Suprapubic skin (tissue), 4 donors: ENCODE measurements at regions not wholly inside any gene's neighbourhood (a gene's known extent, or its start where the extent isn't known, plus 50 kb on each side); places are given as distances from the start of the nearest gene placed in this dataset.
"Not testable (repeated sequence)": the region's sequence is repeated elsewhere in the genome, so short reads cannot be mapped to it uniquely, and the experiment has no call there.

Experiments
- DNase-seq, 2 donors: peaks; one replicate each; pipeline ENCODE4 v3.0.0-alpha.2; 2019; ENCODE audit warnings: low spot score in 2 of 2
- H3K27ac ChIP-seq: fragments of 200-600 bp; sonication (generic); one replicate; pipeline ENCODE4 v1.5.1; 2019
- H3K27me3 ChIP-seq: fragments of 200-600 bp; sonication (generic); one replicate; pipeline ENCODE4 v1.5.1; 2019
- H3K36me3 ChIP-seq: fragments of 200-600 bp; sonication (generic); one replicate; pipeline ENCODE4 v1.5.1; 2019
- H3K4me1 ChIP-seq: fragments of 200-600 bp; sonication (generic); one replicate; pipeline ENCODE4 v1.5.1; 2019
- H3K4me3 ChIP-seq: fragments of 200-600 bp; sonication (generic); one replicate; pipeline ENCODE4 v1.5.1; 2019; ENCODE audit warnings: mild to moderate bottlenecking
- H3K9me3 ChIP-seq: fragments of 200-600 bp; sonication (generic); one replicate; pipeline ENCODE4 v1.5.1; 2019
- CTCF ChIP-seq, 2 donors: fragments of 200-600 bp in 1 of 2; fragments of 450-650 bp in 1 of 2; sonication (generic) in 1 of 2; IDR thresholded peaks; one replicate each; pipeline ENCODE4 v1.5.1; 2016 to 2019; ENCODE audit warnings: antibody characterized with exemption in 2 of 2, mild to moderate bottlenecking in 1 of 2, moderate library complexity in 1 of 2
- EP300 ChIP-seq: sonication (generic); formaldehyde crosslinking; IDR thresholded peaks from one replicate; pipeline ENCODE4 v1.6.1; 2017; ENCODE audit warnings: antibody characterized with exemption
- POLR2A ChIP-seq, 2 donors: fragments of 450-650 bp; IDR thresholded peaks; one replicate each; pipeline ENCODE4 v1.6.1; 2017; ENCODE audit warnings: antibody characterized with exemption in 2 of 2, mild to moderate bottlenecking in 2 of 2, moderate library complexity in 2 of 2
- POLR2AphosphoS5 ChIP-seq, 3 donors: sonication (generic); formaldehyde crosslinking; IDR thresholded peaks; one replicate each; pipeline ENCODE4 v1.6.1; 2017; ENCODE audit warnings: antibody characterized with exemption in 3 of 3
- WGBS: methylation state at CpG from one replicate; pipeline ENCODE4 v1.1.5; 2018; 5-methylcytosine and 5-hydroxymethylcytosine counted together

- Histone ChIP-seq H3K36me3 (no peaks in the 10 kb centered on the region), H3K27ac (no peak overlapping the region), H3K27me3 (no peaks in the 10 kb centered on the region), H3K4me3 (no peak overlapping the region), H3K9me3 (no peaks in the 10 kb centered on the region), H3K4me1 (peaks cover 10% of the 10 kb centered on the region)
- WGBS = 82% methylated on average over 2 of the region's 2 CpGs
- TF ChIP-seq EP300 (no peak), POLR2A (IDR thresholded peaks at IDR 0.05) (no peak), POLR2AphosphoS5 (IDR thresholded peaks at IDR 0.05) (no peak), CTCF (IDR thresholded peaks at IDR 0.05) (no peak)
- no peak for DNase-seq
Observed at GRCh38 chr18:35835833-35836232, 136.6 kb upstream of the RMP24 start.

- TF ChIP-seq POLR2A (IDR thresholded peaks at IDR 0.05) (no peak), EP300 (no peak)
- H3K27ac ChIP-seq = no peak overlapping the region
- WGBS = 72% methylated on average over 2 of the region's 2 CpGs
- no peaks in the 10 kb centered on the region for H3K36me3 ChIP-seq
- no peaks in the 10 kb centered on the region for H3K27me3 ChIP-seq
- no peak overlapping the region for H3K4me3 ChIP-seq
- DNase-seq = no peak
- peaks cover 10% of the 10 kb centered on the region for H3K4me1 ChIP-seq
- no peaks in the 10 kb centered on the region for H3K9me3 ChIP-seq
Observed at GRCh38 chr18:35836932-35837331, 135.5 kb upstream of the RMP24 start.

GRCh38 chr18:35837922-35838496 is 134.5 kb upstream of the RMP24 start:
- Histone ChIP-seq H3K4me1 (peaks cover 10% of the 10 kb centered on the region), H3K9me3 (no peaks in the 10 kb centered on the region), H3K27me3 (no peaks in the 10 kb centered on the region), H3K27ac (no peak overlapping the region), H3K36me3 (no peaks in the 10 kb centered on the region), H3K4me3 (no peak overlapping the region)
- no peak for DNase-seq
- WGBS = 89% methylated on average over 5 of the region's 5 CpGs
- TF ChIP-seq CTCF (IDR thresholded peaks at IDR 0.05) (no peak), POLR2AphosphoS5 (IDR thresholded peaks at IDR 0.05) (no peak), EP300 (no peak), POLR2A (IDR thresholded peaks at IDR 0.05) (no peak)

GRCh38 chr18:35841283-35841682 is 131.2 kb upstream of the RMP24 start:
- Histone ChIP-seq H3K9me3 (no peaks in the 10 kb centered on the region), H3K4me1 (peaks cover 2% of the 10 kb centered on the region), H3K4me3 (no peak overlapping the region), H3K27me3 (no peaks in the 10 kb centered on the region), H3K36me3 (no peaks in the 10 kb centered on the region), H3K27ac (no peak overlapping the region)
- 79% methylated on average over 2 of the region's 2 CpGs for WGBS
- no peak for TF ChIP-seq POLR2AphosphoS5 (IDR thresholded peaks at IDR 0.05)
- TF ChIP-seq EP300 = no peak
- TF ChIP-seq POLR2A (IDR thresholded peaks at IDR 0.05) = no peak
- TF ChIP-seq CTCF (IDR thresholded peaks at IDR 0.05) = no peak
- DNase-seq = no peak

GRCh38 chr18:35842536-35842935 is 129.9 kb upstream of the RMP24 start:
- no peaks in the 10 kb centered on the region for H3K9me3 ChIP-seq
- no peak overlapping the region for H3K27ac ChIP-seq
- H3K4me1 ChIP-seq = no peaks in the 10 kb centered on the region
- WGBS = 70% methylated on average over 5 of the region's 5 CpGs
- H3K36me3 ChIP-seq = no peaks in the 10 kb centered on the region
- H3K27me3 ChIP-seq = no peaks in the 10 kb centered on the region
- TF ChIP-seq EP300 = no peak
- TF ChIP-seq CTCF (IDR thresholded peaks at IDR 0.05) = no peak
- no peak for TF ChIP-seq POLR2AphosphoS5 (IDR thresholded peaks at IDR 0.05)
- no peak for TF ChIP-seq POLR2A (IDR thresholded peaks at IDR 0.05)
- no peak overlapping the region for H3K4me3 ChIP-seq
- no peak for DNase-seq

GRCh38 chr18:35848321-35848720 is 124.2 kb upstream of the RMP24 start:
- not testable (repeated sequence) for H3K27me3 ChIP-seq, H3K9me3 ChIP-seq, H3K4me1 ChIP-seq, H3K36me3 ChIP-seq, DNase-seq, H3K27ac ChIP-seq, H3K4me3 ChIP-seq
- WGBS = 62% methylated on average over 5 of the region's 5 CpGs

- 78% methylated on average over 2 of the region's 2 CpGs for WGBS
- not testable (repeated sequence) for H3K4me3 ChIP-seq, H3K9me3 ChIP-seq, H3K36me3 ChIP-seq, H3K27me3 ChIP-seq, H3K4me1 ChIP-seq, H3K27ac ChIP-seq
- DNase-seq = peak in 1 of 2 donors; percentile 0
Observed at GRCh38 chr18:35849241-35849640, 123.2 kb upstream of the RMP24 start.
